ENCODE measurements at regions not wholly inside any gene's neighbourhood (a gene's known extent, or its start where the extent isn't known, plus 50 kb on each side); places are given as distances from the start of the nearest gene placed in this dataset.

- H3K36me3 ChIP-seq: no peaks in the 10 kb centered on the region
- no peak overlapping the region for H3K27ac ChIP-seq
- TF ChIP-seq EP300 (IDR thresholded peaks at IDR 0.05) (no peak), POLR2A (IDR thresholded peaks at IDR 0.05) (no peak), CTCF (IDR thresholded peaks at IDR 0.05) (no peak)
- DNase-seq (ENCODE audit: low spot score in 2 of 2): no peak
- peaks cover 0 to 44% (median 4%) of the 10 kb centered on the region in 4 donors for H3K4me1 ChIP-seq
- no peak overlapping the region for H3K4me3 ChIP-seq
- H3K27me3 ChIP-seq: no peaks in the 10 kb centered on the region
- H3K9me3 ChIP-seq: no peaks in the 10 kb centered on the region
- 72 to 78% methylated on average over 7 to 8 of the region's 8 CpGs for WGBS, 2 donors
These were observed 403.2 kb downstream of the RPS24 start for GRCh38 chr10:78436706-78437406.

- no peak overlapping the region for H3K4me3 ChIP-seq
- no peak for DNase-seq (ENCODE audit: low spot score in 2 of 2)
- H3K27me3 ChIP-seq: no peaks in the 10 kb centered on the region
- H3K9me3 ChIP-seq: no peaks in the 10 kb centered on the region
- H3K4me1 ChIP-seq: peaks cover 0 to 43% (median 4%) of the 10 kb centered on the region in 4 donors
- 91 to 93% methylated on average over 5 of the region's 5 CpGs for WGBS, 2 donors
- H3K36me3 ChIP-seq: no peaks in the 10 kb centered on the region
- H3K27ac ChIP-seq: no peak overlapping the region
- TF ChIP-seq POLR2A (IDR thresholded peaks at IDR 0.05) (no peak), CTCF (IDR thresholded peaks at IDR 0.05) (no peak), EP300 (IDR thresholded peaks at IDR 0.05) (no peak)
These were observed 403.7 kb downstream of the RPS24 start for GRCh38 chr10:78437407-78437768.

- Histone ChIP-seq H3K9me3 (no peaks in the 10 kb centered on the region), H3K27ac (no peak overlapping the region), H3K27me3 (no peaks in the 10 kb centered on the region), H3K4me1 (peaks cover 0 to 35% (median 4%) of the 10 kb centered on the region in 4 donors), H3K4me3 (no peak overlapping the region), H3K36me3 (no peaks in the 10 kb centered on the region)
- 65 to 77% methylated on average over 8 of the region's 9 CpGs for WGBS, 2 donors
- no peak for DNase-seq (ENCODE audit: low spot score in 2 of 2)
- TF ChIP-seq CTCF (IDR thresholded peaks at IDR 0.05) (no peak), EP300 (IDR thresholded peaks at IDR 0.05) (no peak), POLR2A (IDR thresholded peaks at IDR 0.05) (no peak)
These were observed 404.6 kb downstream of the RPS24 start for GRCh38 chr10:78437998-78438906.

GRCh38 chr10:78438907-78439809 lies 405.5 kb downstream of the RPS24 start:
- H3K4me1 ChIP-seq: peaks cover 0 to 26% (median 4%) of the 10 kb centered on the region in 4 donors
- 81 to 89% methylated on average over 12 of the region's 12 CpGs for WGBS, 2 donors
- H3K36me3 ChIP-seq: no peaks in the 10 kb centered on the region
- H3K27ac ChIP-seq: no peak overlapping the region
- H3K27me3 ChIP-seq: no peaks in the 10 kb centered on the region
- H3K4me3 ChIP-seq: no peak overlapping the region
- no peak for TF ChIP-seq POLR2A (IDR thresholded peaks at IDR 0.05)
- no peak for TF ChIP-seq CTCF (IDR thresholded peaks at IDR 0.05)
- no peak for TF ChIP-seq EP300 (IDR thresholded peaks at IDR 0.05)
- no peaks in the 10 kb centered on the region for H3K9me3 ChIP-seq
- no peak for DNase-seq (ENCODE audit: low spot score in 2 of 2)

All from tibial nerve (tissue), 4 donors.